Neural progenitor cell (in vitro differentiated cells): ENCODE measurements at regions not wholly inside any gene's neighbourhood (a gene's known extent, or its start where the extent isn't known, plus 50 kb on each side); places are given as distances from the start of the nearest gene placed in this dataset.

Source experiments
- DNase-seq: peaks from one replicate; pipeline ENCODE4 v3.0.0-alpha.2; 2016; ENCODE audit warnings: low spot score
- H2AFZ ChIP-seq: fragments of 200-600 bp; sonication (generic); replicated peaks from 2 replicates; pipeline ENCODE4 v1.6.1; 2016; ENCODE audit warnings: antibody characterized with exemption
- H3F3A ChIP-seq: fragments of 200-600 bp; sonication (generic); 2 replicates; pipeline ENCODE4 v1.6.1; 2016; ENCODE audit warnings: antibody characterized with exemption, low read depth
- H3K27ac ChIP-seq: fragments of 200-600 bp; sonication (generic); 2 replicates; pipeline ENCODE4 v1.5.1; 2016; ENCODE audit warnings: mild to moderate bottlenecking
- H3K27me3 ChIP-seq: fragments of 200-600 bp; sonication (generic); 2 replicates; pipeline ENCODE4 v1.6.1; 2016; ENCODE audit warnings: mild to moderate bottlenecking, moderate library complexity
- H3K36me3 ChIP-seq: fragments of 200-600 bp; sonication (generic); 2 replicates; pipeline ENCODE4 v1.5.1; 2016
- H3K4me1 ChIP-seq: fragments of 200-600 bp; sonication (generic); 2 replicates; pipeline ENCODE4 v1.6.1; 2016; ENCODE audit warnings: mixed run types
- H3K4me2 ChIP-seq: fragments of 200-600 bp; sonication (generic); 2 replicates; pipeline ENCODE4 v1.6.1; 2016
- H3K4me3 ChIP-seq: fragments of 200-600 bp; sonication (generic); 2 replicates; pipeline ENCODE4 v1.5.1; 2016
- H3K79me2 ChIP-seq: fragments of 200-600 bp; sonication (generic); 2 replicates; pipeline ENCODE4 v1.6.1; 2016; ENCODE audit warnings: low read depth
- H3K9ac ChIP-seq: fragments of 200-600 bp; sonication (generic); 2 replicates; pipeline ENCODE4 v1.6.1; 2016
- H3K9me3 ChIP-seq: fragments of 200-600 bp; sonication (generic); 2 replicates; pipeline ENCODE4 v1.5.1; 2016; ENCODE audit warnings: low read depth
- H4K20me1 ChIP-seq: fragments of 200-600 bp; sonication (generic); 2 replicates; pipeline ENCODE4 v1.6.1; 2016; ENCODE audit warnings: low read depth
- H3K27ac Mint-ChIP-seq: 3 replicates; pipeline ENCODE4 v1.8.0; 2021; ENCODE audit warnings: mixed read lengths
- H3K27me3 Mint-ChIP-seq: 2 replicates; pipeline ENCODE4 v1.8.0; 2022; ENCODE audit warnings: low read depth, mild to moderate bottlenecking, inconsistent platforms, moderate library complexity, mixed read lengths; ENCODE audit not compliant: insufficient read depth
- H3K36me3 Mint-ChIP-seq: 3 replicates; pipeline ENCODE4 v1.8.0; 2021; ENCODE audit warnings: mixed read lengths
- H3K4me1 Mint-ChIP-seq: 3 replicates; pipeline ENCODE4 v1.8.0; 2021; ENCODE audit warnings: mixed read lengths
- H3K4me3 Mint-ChIP-seq: 3 replicates; pipeline ENCODE4 v1.8.0; 2021; ENCODE audit warnings: mild to moderate bottlenecking, moderate library complexity, mixed read lengths
- H3K9me3 Mint-ChIP-seq: 3 replicates; pipeline ENCODE4 v1.8.0; 2020; ENCODE audit warnings: mixed read lengths
- CTCF ChIP-seq: fragments of 200-600 bp; sonication (generic); IDR thresholded peaks from 2 replicates; pipeline ENCODE4 v1.5.1; 2017; ENCODE audit warnings: antibody characterized with exemption, mild to moderate bottlenecking
- EZH2 ChIP-seq: fragments of 200-600 bp; sonication (generic); IDR thresholded peaks from 2 replicates; pipeline ENCODE4 v1.6.1; 2017; ENCODE audit warnings: antibody characterized with exemption, mild to moderate bottlenecking, moderate library complexity
- EZH2phosphoT487 ChIP-seq: fragments of 200-600 bp; sonication (generic); IDR thresholded peaks from 2 replicates; pipeline ENCODE4 v1.6.1; 2017; ENCODE audit warnings: antibody characterized with exemption

GRCh38 chrX:16311671-16312070 lies 144.4 kb downstream of the MAGEB17 start:
- Histone ChIP-seq H3K4me3 (no peak overlapping the region), H3K79me2 (no peaks in the 10 kb centered on the region), H3K9ac (no peak overlapping the region), H3K36me3 (no peaks in the 10 kb centered on the region), H3K9me3 (no peaks in the 10 kb centered on the region), H3K4me2 (no peak overlapping the region), H3K27me3 (no peaks in the 10 kb centered on the region), H4K20me1 (no peaks in the 10 kb centered on the region), H3K4me1 (no peaks in the 10 kb centered on the region), H3F3A (no peaks in the 10 kb centered on the region), H3K27ac (no peak overlapping the region), H2AFZ (no peak overlapping the region)
- Mint-ChIP-seq H3K9me3 (no peaks in the 10 kb centered on the region), H3K4me1 (peaks cover 4% of the 10 kb centered on the region), H3K27ac (no peak overlapping the region), H3K36me3 (no peaks in the 10 kb centered on the region), H3K4me3 (no peak overlapping the region), H3K27me3 (no peaks in the 10 kb centered on the region)
- DNase-seq = no peak
- TF ChIP-seq EZH2 = no peak
- TF ChIP-seq EZH2phosphoT487 = no peak
- TF ChIP-seq CTCF = no peak

- DNase-seq = no peak
- Histone ChIP-seq H3K27me3 (no peaks in the 10 kb centered on the region), H3K27ac (no peak overlapping the region), H3F3A (no peaks in the 10 kb centered on the region), H3K9ac (no peak overlapping the region), H3K4me1 (no peaks in the 10 kb centered on the region), H3K4me2 (no peak overlapping the region), H3K9me3 (no peaks in the 10 kb centered on the region), H3K36me3 (no peaks in the 10 kb centered on the region), H3K79me2 (no peaks in the 10 kb centered on the region), H3K4me3 (no peak overlapping the region), H2AFZ (no peak overlapping the region), H4K20me1 (no peaks in the 10 kb centered on the region)
- Mint-ChIP-seq H3K27ac (no peak overlapping the region), H3K9me3 (no peaks in the 10 kb centered on the region), H3K4me1 (peaks cover 4% of the 10 kb centered on the region), H3K4me3 (no peak overlapping the region), H3K36me3 (no peaks in the 10 kb centered on the region), H3K27me3 (no peaks in the 10 kb centered on the region)
- no peak for TF ChIP-seq EZH2phosphoT487
- no peak for TF ChIP-seq EZH2
- TF ChIP-seq CTCF = no peak
These were observed 145.7 kb downstream of the MAGEB17 start for GRCh38 chrX:16312761-16313623.

- Histone ChIP-seq H3K4me3 (no peak overlapping the region), H3K9me3 (no peaks in the 10 kb centered on the region), H3K4me2 (no peak overlapping the region), H3K27me3 (no peaks in the 10 kb centered on the region), H4K20me1 (no peaks in the 10 kb centered on the region), H3K36me3 (no peaks in the 10 kb centered on the region), H3F3A (no peaks in the 10 kb centered on the region), H2AFZ (no peak overlapping the region), H3K9ac (no peak overlapping the region), H3K79me2 (no peaks in the 10 kb centered on the region), H3K4me1 (no peaks in the 10 kb centered on the region), H3K27ac (no peak overlapping the region)
- peaks cover 4% of the 10 kb centered on the region for H3K4me1 Mint-ChIP-seq
- no peaks in the 10 kb centered on the region for H3K27me3 Mint-ChIP-seq
- DNase-seq = no peak
- H3K9me3 Mint-ChIP-seq = peaks cover 5% of the 10 kb centered on the region
- H3K36me3 Mint-ChIP-seq = no peaks in the 10 kb centered on the region
- no peak for TF ChIP-seq EZH2
- no peak for TF ChIP-seq EZH2phosphoT487
- no peak for TF ChIP-seq CTCF
- no peak overlapping the region for H3K27ac Mint-ChIP-seq
- no peak overlapping the region for H3K4me3 Mint-ChIP-seq
These were observed 149.1 kb downstream of the MAGEB17 start for GRCh38 chrX:16316331-16316730.
